MM.1S (cell line): ENCODE measurements at regions not wholly inside any gene's neighbourhood (a gene's known extent, or its start where the extent isn't known, plus 50 kb on each side); places are given as distances from the start of the nearest gene placed in this dataset.

Experiments
- EZH2 ChIP-seq: fragments of 300-600 bp; sonication (generic); optimal IDR thresholded peaks from 2 replicates; pipeline ENCODE3; 2017; ENCODE audit warnings: low read depth, mild to moderate bottlenecking, antibody characterized with exemption, low read length, mixed read lengths
- EZH2phosphoT487 ChIP-seq: fragments of 300-600 bp; sonication (generic); IDR thresholded peaks from 2 replicates; pipeline ENCODE4 v1.6.1; 2018; ENCODE audit warnings: antibody characterized with exemption, low read length
- TF ChIP-seq, protein P1 (sequence below): fragments of 300-600 bp; sonication (generic); IDR thresholded peaks from 2 replicates; pipeline ENCODE4 v1.5.1; 2016; ENCODE audit warnings: antibody characterized with exemption, low read length, mixed read lengths

DNA sequence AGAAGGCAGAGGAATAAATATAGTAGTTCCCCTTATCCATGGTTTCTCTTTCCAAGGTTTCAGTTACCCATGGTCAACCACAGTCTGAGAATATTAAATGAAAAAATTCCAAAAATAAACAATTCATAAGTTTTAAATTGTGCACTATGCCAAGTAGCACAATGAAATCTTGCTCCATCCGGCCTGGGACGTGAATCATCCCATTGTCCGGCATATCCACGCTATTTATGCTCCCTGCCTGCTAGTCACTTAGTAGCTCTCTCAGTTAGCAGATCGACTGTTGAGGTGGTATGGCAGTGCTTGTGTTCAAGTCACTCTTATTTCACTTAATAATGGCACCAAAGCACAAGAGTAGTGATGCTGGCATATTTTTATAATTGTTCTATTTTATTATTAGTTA lies 58.6 kb upstream of the ARHGAP29 start:
- TF ChIP-seq, protein P1, sequence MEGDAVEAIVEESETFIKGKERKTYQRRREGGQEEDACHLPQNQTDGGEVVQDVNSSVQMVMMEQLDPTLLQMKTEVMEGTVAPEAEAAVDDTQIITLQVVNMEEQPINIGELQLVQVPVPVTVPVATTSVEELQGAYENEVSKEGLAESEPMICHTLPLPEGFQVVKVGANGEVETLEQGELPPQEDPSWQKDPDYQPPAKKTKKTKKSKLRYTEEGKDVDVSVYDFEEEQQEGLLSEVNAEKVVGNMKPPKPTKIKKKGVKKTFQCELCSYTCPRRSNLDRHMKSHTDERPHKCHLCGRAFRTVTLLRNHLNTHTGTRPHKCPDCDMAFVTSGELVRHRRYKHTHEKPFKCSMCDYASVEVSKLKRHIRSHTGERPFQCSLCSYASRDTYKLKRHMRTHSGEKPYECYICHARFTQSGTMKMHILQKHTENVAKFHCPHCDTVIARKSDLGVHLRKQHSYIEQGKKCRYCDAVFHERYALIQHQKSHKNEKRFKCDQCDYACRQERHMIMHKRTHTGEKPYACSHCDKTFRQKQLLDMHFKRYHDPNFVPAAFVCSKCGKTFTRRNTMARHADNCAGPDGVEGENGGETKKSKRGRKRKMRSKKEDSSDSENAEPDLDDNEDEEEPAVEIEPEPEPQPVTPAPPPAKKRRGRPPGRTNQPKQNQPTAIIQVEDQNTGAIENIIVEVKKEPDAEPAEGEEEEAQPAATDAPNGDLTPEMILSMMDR, result no peak
- TF ChIP-seq EZH2, result no peak
- TF ChIP-seq EZH2phosphoT487, result no peak
